T-helper 2 cell treated with Interferon-gamma antibody and Interleukin-4, amounts not matched to agents 100 ng/mL and 5 ng/mL, for 36 hours (primary cell): ENCODE measurements at regions not wholly inside any gene's neighbourhood (a gene's known extent, or its start where the extent isn't known, plus 50 kb on each side); places are given as distances from the start of the nearest gene placed in this dataset.

ENCODE experiments used
- intact Hi-C: fragments of 100-400 bp; cut with micrococcal nuclease; formaldehyde crosslinking; loops from one replicate; pipeline ENCODE4 v1.15.1; 2023

DNA sequence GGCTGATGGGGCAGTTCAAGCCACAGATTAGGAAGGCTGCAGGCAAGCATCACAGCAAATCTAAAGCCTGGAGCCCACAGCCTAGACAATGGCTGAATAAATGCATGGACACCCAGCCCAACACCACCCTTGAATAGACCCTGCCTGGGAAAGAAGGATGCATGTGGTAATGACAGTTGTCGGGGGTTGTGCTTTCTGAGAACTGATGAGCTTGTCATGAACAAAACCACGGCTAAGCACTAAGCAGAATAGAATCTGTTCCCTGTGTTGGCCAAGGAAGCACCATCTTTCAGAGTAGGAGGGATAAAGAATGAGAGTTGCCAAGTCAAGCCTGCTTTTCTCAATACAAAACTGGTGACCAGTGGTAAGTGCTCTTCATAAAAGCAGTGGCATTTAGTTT, 66.1 kb upstream of the JCAD start:
- intact Hi-C loops = no loop called here

DNA sequence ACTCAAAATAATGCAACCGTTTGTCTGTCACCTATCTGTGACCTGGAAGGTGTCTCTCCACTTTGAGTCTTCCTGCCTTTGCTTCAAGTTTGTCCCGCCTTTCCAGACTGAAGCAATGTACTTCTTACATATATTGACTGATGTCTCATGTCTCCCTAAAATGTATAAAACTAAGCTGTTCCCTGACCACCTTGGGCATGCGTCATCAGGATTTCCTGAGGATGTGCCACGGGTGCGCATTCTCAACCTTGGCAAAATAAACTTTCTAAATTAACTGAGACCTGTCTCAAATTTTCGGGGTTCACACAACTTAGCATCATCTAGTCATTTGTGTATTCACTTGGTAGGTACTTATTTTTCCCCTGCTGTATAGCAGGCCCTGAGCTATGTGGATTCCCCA, 65.3 kb upstream of the JCAD start:
- intact Hi-C loops = no loop called here

DNA sequence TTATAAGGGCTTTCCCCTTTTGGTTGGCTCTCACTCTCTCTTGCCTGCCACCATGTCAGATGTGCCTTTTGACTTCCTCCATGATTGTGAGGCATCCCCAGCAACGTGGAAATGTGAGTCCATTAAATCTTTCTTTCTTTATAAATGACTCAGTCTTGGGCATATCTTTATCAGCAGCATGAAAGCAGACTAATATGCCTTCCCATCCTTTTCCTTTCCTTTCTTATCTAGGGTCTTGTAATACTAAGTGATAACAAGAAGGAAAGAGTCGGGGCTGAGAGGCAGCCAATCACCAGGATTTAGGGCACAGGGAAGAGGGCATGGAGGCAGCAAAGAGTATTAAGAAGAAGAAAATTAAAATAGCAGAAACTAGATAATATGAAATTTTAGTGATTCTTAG, 62.0 kb upstream of the JCAD start:
- intact Hi-C loops = no loop called here

DNA sequence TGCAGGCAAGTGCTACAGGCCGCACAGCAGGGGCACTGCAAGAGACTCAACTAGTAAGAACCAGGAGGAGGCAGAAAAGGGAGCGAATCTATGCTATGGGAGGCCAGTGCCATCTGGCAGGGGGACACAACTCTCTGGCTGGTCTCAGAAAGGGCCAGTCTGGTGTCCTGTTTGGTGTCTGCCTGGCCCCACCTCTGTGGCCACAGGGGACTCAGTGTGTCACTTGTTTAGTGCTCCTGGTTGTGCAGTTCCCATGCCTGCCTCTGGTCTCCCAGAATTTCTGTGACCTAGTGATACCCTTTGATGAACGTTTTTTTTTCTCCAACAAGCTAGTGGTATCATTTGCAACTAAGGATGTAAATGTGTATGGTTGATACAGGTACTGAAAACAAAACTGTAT, 59.2 kb upstream of the JCAD start:
- intact Hi-C loops = loop anchor here (10.0 kb wide), 1 partner anchor 46 kb away; no protein-coding TSS in a partner anchor

DNA sequence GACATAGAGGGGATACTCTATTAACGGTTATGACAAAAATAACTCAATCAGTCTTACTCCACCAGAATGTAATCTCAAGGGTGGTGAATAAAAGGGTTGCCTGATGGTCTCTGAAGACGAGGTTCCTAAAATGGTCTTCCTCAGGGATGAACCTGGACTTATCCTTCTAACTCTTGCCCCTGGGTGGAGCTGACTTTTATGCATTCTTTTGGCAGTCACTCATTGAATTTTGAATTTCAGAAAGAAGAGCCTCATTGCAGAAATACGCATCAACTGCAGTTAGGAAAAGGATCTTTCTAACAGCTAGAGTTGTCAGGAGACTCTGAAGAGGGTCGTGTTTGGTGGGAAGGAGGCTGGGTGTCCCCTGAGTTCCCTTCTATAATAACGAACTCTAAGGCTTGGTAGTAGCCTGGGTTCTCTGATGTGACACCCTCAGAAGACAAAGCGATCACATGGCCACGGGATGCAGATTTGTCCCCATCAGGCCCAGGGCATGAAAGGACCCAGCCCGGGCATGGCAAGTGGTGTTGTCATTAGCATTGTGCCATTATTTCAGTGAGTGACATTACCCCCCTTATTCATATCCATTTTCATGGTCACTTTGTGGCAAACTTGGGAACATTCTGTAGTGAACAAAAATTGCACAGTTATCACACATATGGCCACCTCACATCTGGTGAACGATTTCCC, 58.6 kb upstream of the JCAD start:
- intact Hi-C loops = loop anchor here (10.0 kb wide), 1 partner anchor 47 kb away; no protein-coding TSS in a partner anchor

DNA sequence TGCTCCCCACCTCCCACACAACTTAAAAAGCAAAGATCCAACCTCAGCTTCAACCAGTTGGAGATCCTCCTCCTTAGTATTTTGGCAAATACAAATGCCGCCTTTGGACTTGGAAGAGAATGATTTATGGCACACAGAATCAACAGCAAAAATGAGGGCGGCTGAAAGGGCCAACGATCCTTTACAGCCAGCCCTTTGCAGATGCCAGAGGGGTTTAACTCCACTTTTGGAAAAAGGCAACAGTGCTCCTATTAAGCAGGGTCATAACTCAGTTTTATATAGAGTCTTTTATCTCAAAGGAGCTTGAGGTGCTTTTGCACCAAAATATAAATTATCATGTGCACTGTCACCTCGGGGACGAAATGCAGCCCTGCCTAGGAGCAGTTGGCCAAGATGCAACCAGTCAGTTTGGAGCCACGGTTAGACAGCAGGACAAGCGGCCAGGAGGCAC, 56.7 kb upstream of the JCAD start:
- intact Hi-C loops = loop anchor here (10.0 kb wide), 1 partner anchor 49 kb away; no protein-coding TSS in a partner anchor

DNA sequence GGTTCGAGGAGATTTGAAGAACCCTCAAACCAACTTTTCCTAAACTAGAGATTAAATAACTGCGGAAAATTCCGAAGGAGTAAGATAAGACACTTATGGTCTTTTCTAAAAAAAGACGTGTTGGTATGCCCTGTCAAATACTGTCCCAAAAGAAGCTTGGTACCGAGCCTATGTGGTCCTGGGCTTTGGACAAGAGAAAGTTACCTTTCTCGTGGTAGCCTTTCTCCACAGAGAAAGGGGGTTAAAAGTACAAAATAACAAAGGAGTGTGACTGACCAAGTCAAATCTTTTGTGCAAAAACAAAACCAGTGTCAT, 56.2 kb upstream of the JCAD start:
- intact Hi-C loops = loop anchor here (10.0 kb wide), 1 partner anchor 49 kb away; no protein-coding TSS in a partner anchor

DNA sequence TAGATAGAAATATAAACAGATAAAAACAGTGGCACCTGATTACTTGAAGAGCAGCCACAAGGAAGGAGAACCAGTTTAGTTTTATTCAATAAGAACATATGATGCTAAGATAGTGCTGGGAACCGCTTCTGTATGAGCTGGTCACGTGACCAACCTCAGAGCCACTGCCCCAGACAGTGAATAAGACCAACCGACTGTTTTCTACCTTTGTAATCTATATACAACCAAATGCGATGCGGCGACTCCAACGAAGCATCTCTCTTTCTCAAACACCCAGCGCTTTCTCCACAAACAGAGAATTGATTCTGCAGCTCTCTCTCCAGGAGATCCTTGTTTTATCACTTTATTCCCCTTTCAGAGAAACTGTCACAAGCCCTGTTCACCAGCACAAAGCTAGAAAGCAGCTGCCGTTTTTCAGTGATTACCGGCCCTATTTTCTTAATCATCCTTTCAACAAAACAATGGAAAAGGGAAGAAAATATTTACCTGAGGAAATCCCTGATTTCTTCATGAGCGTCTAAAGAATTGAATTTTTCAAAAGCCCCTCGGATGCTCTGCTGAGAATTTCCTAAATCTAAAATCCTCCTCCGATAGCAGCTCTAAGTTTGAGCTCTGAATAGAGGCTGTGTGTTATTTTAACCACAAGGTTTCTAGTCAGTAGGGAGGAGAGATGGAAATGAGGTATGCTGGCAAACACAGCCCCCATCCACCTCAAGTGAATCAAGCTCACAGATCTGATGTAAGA, 55.7 kb upstream of the JCAD start:
- intact Hi-C loops = loop anchor here (10.0 kb wide), 1 partner anchor 50 kb away; no protein-coding TSS in a partner anchor

DNA sequence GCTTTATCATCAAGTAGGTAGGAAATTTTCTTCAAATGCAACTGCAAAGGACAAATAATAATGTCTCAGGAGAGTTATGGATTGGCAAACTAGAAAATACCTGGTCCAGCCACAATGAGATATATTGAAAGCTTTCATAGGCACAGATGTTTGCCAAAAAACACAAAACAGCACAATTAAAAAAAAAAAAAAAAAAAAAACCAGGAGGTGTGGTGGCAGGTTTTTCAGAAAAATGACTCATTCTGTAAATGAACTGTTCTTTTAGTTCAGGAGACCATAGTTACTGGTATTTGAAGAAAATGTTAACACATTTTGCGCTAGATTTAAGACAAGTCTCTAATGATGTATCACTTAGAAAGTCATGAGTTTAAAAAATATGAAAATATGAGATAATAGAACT, 55.0 kb upstream of the JCAD start:
- intact Hi-C loops = loop anchor here (10.0 kb wide), 1 partner anchor 50 kb away; no protein-coding TSS in a partner anchor

DNA sequence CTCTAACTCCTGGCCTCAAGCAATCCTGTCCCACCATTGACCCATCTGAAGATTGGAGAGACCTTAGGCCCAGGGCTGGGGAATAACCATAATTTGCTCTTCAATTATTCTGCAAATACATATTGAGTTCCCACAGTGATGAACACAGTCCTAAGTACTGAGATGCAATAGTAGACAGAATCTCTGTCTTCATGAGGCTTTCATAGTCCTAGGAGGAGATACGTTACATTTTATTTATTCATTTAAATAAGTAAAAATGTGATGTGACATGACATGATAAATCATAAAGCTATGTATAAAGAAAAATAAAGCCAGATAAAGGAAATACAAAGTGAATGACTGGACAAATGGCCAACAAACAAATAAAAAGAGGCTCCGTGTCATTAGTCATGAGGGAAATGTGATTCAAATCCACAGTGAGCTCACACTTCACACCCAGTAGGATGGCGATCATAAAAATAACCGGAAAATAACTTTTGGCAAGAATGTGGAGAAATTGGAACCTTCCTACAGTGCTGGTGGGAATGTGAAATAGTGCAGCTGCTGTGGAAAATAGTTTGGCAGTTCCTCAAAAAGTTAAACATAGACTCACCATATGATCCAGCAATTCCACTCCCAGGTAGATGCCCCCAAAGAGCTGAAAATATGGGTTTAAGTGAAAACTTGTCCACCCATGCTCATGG, 52.1 kb upstream of the JCAD start:
- intact Hi-C loops = loop anchor here (10.0 kb wide), 1 partner anchor 53 kb away; no protein-coding TSS in a partner anchor
